Ishikawa (cell line): ENCODE measurements at regions not wholly inside any gene's neighbourhood (a gene's known extent, or its start where the extent isn't known, plus 50 kb on each side); places are given as distances from the start of the nearest gene placed in this dataset.

Experiments
- CEBPB ChIP-seq: IDR thresholded peaks from 2 replicates; pipeline ENCODE4 v1.6.1; 2012
- CREB1 ChIP-seq: IDR thresholded peaks from 2 replicates; pipeline ENCODE4 v1.6.1; 2012; ENCODE audit warnings: low read depth
- EGR1 ChIP-seq: IDR thresholded peaks from 2 replicates; pipeline ENCODE4 v1.6.1; 2012
- EP300 ChIP-seq: IDR thresholded peaks from 2 replicates; pipeline ENCODE4 v1.6.1; 2012; ENCODE audit warnings: borderline replicate concordance
- FOXM1 ChIP-seq: IDR thresholded peaks from 2 replicates; pipeline ENCODE4 v1.6.1; 2012; ENCODE audit warnings: low read depth, borderline replicate concordance
- MAX ChIP-seq: IDR thresholded peaks from 2 replicates; pipeline ENCODE4 v1.6.1; 2012
- NFIC ChIP-seq: IDR thresholded peaks from 2 replicates; pipeline ENCODE4 v1.6.1; 2012
- RAD21 ChIP-seq: IDR thresholded peaks from 2 replicates; pipeline ENCODE4 v1.6.1; 2012; ENCODE audit warnings: low read depth
- REST ChIP-seq: IDR thresholded peaks from 2 replicates; pipeline ENCODE4 v1.6.1; 2012; ENCODE audit warnings: low read depth, mild to moderate bottlenecking
- TAF1 ChIP-seq: IDR thresholded peaks from 2 replicates; pipeline ENCODE4 v1.6.1; 2012; ENCODE audit warnings: low read depth, mild to moderate bottlenecking
- TCF12 ChIP-seq: IDR thresholded peaks from 2 replicates; pipeline ENCODE4 v1.6.1; 2012; ENCODE audit warnings: low read depth
- TEAD4 ChIP-seq: IDR thresholded peaks from 2 replicates; pipeline ENCODE4 v1.6.1; 2012
- USF1 ChIP-seq: IDR thresholded peaks from 2 replicates; pipeline ENCODE4 v1.6.1; 2012
- YY1 ChIP-seq: IDR thresholded peaks from 2 replicates; pipeline ENCODE4 v1.6.1; 2012; ENCODE audit warnings: low read depth
- ZBTB7A ChIP-seq: IDR thresholded peaks from 2 replicates; pipeline ENCODE4 v1.6.1; 2012; ENCODE audit warnings: low read depth

GRCh38 chr5:172561151-172561550 lies 79.9 kb upstream of the NEURL1B start:
- TF ChIP-seq FOXM1 (no peak), TCF12 (no peak), TEAD4 (no peak), EP300 (no peak), MAX (no peak), REST (no peak), ZBTB7A (no peak), CEBPB (no peak), CREB1 (no peak)

GRCh38 chr5:172559004-172559932 lies 81.8 kb upstream of the NEURL1B start:
- TF ChIP-seq FOXM1, result no peak
- TF ChIP-seq TEAD4, result no peak
- TF ChIP-seq EP300, result no peak
- TF ChIP-seq RAD21, result no peak

GRCh38 chr5:172558076-172558976 lies 82.7 kb upstream of the NEURL1B start:
- TF ChIP-seq RAD21 (no peak), ZBTB7A (no peak), MAX (no peak), EGR1 (no peak), FOXM1 (no peak), TEAD4 (no peak), YY1 (no peak), REST (no peak), CREB1 (no peak), EP300 (no peak), CEBPB (no peak), TAF1 (no peak)

GRCh38 chr5:172556971-172557461 lies 84.0 kb upstream of the NEURL1B start:
- no peak for TF ChIP-seq YY1
- no peak for TF ChIP-seq ZBTB7A
- no peak for TF ChIP-seq TCF12
- no peak for TF ChIP-seq CREB1
- no peak for TF ChIP-seq CEBPB
- TF ChIP-seq USF1, result no peak
- TF ChIP-seq FOXM1, result no peak
- TF ChIP-seq REST, result no peak
- no peak for TF ChIP-seq EP300
- no peak for TF ChIP-seq RAD21
- TF ChIP-seq EGR1, result no peak
- TF ChIP-seq TAF1, result no peak
- TF ChIP-seq NFIC, result no peak
- no peak for TF ChIP-seq TEAD4
- TF ChIP-seq MAX, result no peak
